ENCODE measurements at regions not wholly inside any gene's neighbourhood (a gene's known extent, or its start where the extent isn't known, plus 50 kb on each side); places are given as distances from the start of the nearest gene placed in this dataset.
A peak's percentile ranks its signal among the peaks of the same experiment; 100 is the strongest.
"Not testable (repeated sequence)": the region's sequence is repeated elsewhere in the genome, so short reads cannot be mapped to it uniquely, and the experiment has no call there.

GRCh38 chr1:147103416-147104155, 68.7 kb downstream of the PRKAB2 start:
- DNase-seq (ENCODE audit: low read depth in 4 of 4, low spot score in 1 of 4): not testable (repeated sequence)

GRCh38 chr1:147099192-147099591, 73.1 kb downstream of the PRKAB2 start:
- DNase-seq (ENCODE audit: low read depth in 4 of 4, low spot score in 1 of 4): no peak

- not testable (repeated sequence) for DNase-seq (ENCODE audit: low read depth in 4 of 4, low spot score in 1 of 4)
Measured at GRCh38 chr1:147098338-147098973, 73.8 kb downstream of the PRKAB2 start.

- no peak for DNase-seq (ENCODE audit: low read depth in 4 of 4, low spot score in 1 of 4)
Measured at GRCh38 chr1:147095691-147096090, 76.6 kb downstream of the PRKAB2 start.

- DNase-seq (ENCODE audit: low read depth in 4 of 4, low spot score in 1 of 4): no peak
Measured at GRCh38 chr1:147091801-147092200, 80.5 kb downstream of the PRKAB2 start.

DNA sequence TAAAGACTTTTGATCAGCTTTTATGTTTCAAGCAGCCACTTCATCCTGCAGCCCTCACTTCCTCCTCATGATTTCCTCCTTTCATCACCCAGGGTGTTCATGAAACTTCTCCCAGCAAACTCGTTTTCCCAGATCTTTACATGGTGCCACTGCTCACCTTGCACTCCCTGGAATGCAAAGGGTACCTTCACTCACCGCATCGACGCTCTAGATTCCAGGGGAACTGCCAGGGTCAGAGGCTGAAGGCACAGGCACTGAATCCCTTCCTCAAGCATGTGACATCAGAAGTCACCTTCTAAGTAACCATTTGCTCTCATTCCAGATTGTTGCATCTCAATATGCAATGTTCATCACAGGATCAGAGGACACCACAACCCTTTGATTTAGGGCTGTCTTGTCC, 82.8 kb downstream of the PRKAB2 start:
- no peak for DNase-seq (ENCODE audit: low read depth in 4 of 4, low spot score in 1 of 4)

- DNase-seq (ENCODE audit: low read depth in 4 of 4, low spot score in 1 of 4): no peak
Measured at GRCh38 chr1:147086129-147086528, 86.1 kb downstream of the PRKAB2 start.

DNA sequence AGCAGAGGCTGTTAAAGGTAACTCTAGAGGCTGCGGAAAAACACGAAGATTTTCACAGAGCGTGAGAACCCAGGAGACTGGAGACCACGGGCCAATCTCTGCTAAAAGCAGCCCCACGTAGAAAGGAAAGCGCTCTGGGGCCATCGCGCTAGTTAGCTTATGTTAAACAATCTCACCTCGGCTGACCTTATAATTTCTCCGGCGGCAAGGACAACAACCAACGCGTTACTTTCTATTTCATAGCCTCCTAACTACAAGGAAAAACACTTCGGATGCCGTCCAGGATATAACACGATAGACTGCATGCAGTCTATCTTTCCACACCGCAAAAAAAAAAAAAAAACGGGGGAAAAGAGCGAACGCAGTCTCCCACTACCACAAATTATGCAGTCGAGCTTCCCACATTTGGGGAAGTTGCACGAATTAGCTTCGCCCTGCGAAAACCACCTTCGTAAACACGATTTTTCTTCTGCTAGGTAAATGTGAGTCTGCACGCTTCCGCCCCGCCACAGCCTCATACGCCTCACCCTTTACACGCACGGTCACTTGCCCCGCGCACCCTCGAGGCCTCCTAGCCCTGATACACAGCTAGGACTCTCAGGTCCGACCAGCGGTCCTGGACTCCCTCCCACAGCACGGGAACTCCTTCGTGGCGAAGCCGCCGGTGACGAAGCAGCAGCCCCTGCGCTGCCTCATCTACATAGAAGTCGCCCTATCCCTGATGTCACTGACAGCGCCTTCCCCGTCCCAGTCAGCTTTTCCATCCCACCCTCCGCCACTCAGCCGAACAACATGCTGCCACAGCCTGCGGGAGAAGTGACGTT, 87.8 kb downstream of the PRKAB2 start:
- peak; percentile 59 to 84 (median 72) for DNase-seq (ENCODE audit: low read depth in 4 of 4, low spot score in 1 of 4)

GRCh38 chr1:147083919-147084272, 88.4 kb downstream of the PRKAB2 start:
- DNase-seq (ENCODE audit: low read depth in 4 of 4, low spot score in 1 of 4): no peak

DNA sequence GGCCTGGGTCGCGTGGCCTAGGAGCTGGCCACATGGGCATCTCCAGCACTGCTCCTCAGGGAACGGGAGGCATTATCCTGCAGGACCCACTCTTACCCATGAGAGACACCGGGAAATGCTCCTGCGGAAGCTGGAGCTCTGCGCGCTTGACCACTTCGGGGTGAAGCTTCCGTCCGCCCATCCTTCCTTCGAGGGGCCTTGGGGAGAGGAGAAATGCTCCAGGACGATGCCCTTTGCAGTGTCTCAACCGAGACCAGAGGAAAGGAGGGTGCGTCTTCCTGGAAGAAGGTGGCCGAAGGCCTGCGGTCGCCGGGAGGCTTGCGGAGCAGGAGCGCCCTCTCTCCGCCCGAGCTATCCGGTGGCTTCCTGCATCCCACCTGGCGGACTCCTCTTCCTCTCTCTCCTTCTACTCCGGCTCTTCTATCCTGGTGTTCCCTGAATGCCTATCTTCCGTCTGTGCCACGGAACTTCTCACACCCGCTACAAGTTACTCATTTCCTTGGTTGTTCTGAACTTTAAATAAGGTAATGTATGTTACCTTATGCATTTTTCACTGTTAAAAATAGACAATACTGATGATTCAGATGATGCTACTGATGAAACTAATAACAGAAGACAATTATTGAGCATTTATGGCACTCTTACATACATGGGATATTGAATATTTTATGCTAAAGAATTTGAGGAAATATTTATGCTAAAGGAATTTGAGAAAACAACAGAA, 91.4 kb downstream of the PRKAB2 start:
- DNase-seq (ENCODE audit: low read depth in 4 of 4, low spot score in 1 of 4): no peak

DNA sequence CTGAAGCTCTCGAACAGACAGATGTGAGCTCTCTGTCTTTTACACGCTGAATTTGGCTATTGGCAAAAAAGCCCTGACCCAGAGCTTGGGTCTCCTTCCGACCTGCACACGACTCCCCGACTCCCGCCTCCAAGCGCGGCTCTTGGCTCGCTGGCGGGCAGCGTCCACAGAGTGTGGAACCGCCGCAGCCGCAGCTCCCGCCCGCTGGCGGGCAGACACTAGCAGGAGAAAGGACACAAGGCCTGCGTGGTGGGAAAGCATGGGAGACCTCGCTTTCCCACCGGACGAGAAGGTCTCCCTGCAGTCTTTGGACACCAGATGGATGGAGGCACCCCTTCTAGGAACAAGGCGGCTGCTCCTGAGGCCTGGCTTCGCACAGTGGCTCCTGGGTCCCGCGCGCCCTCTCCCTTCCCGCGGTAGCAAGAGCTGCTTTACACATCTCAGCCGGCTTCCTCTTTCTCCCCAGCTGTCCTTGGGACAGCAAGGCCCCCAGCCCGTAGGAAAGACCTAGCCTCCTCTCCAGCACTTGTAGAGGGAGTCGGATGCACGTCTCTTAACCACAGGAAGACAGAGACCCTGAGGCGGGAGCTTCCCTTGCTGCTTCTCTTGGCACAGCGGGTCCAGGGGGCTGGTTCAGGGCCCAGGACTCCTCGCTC, 92.1 kb downstream of the PRKAB2 start:
- no peak for DNase-seq (ENCODE audit: low read depth in 4 of 4, low spot score in 1 of 4)

GRCh38 chr1:147079400-147080005, 92.8 kb downstream of the PRKAB2 start:
- no peak for DNase-seq (ENCODE audit: low read depth in 4 of 4, low spot score in 1 of 4)

DNA sequence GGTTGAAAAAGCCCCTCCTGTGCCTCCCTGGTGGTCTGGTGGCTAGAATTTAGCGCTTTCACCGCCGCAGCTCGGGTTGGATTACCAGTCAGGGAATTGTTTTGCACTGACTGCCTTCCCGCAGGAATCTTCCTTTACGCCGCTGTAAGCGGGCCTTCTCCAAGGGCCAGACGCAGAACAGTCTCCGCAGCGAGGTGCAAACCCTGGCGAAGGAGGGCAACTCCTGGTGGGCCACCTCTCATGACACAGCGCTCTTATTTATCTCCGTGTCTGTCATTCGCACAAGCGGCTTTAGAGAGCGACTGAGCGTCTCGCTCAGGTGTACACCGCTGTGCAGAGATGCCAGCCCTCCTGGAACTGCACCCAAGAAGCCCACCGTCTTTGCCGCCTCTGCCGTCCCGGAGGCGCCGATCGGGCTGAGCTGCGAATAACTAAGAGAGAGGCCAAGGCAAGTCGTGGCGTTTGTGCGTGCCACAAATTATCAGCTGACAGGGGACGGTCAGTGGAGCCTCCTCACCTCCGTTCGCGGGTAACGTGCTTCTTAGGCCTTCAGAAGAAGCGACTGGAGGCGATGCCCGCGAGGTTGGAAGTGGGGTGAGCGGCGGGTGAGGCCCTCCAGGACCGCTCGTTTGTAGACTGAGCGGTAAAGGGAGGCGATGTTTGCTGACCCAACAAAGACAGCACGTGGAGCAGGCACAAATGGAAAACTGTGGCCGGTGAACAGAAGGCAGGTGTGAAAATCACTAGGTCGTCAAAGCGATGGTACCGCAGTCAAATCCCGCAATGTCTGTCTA, 93.5 kb downstream of the PRKAB2 start:
- no peak for DNase-seq (ENCODE audit: low read depth in 4 of 4, low spot score in 1 of 4)

DNA sequence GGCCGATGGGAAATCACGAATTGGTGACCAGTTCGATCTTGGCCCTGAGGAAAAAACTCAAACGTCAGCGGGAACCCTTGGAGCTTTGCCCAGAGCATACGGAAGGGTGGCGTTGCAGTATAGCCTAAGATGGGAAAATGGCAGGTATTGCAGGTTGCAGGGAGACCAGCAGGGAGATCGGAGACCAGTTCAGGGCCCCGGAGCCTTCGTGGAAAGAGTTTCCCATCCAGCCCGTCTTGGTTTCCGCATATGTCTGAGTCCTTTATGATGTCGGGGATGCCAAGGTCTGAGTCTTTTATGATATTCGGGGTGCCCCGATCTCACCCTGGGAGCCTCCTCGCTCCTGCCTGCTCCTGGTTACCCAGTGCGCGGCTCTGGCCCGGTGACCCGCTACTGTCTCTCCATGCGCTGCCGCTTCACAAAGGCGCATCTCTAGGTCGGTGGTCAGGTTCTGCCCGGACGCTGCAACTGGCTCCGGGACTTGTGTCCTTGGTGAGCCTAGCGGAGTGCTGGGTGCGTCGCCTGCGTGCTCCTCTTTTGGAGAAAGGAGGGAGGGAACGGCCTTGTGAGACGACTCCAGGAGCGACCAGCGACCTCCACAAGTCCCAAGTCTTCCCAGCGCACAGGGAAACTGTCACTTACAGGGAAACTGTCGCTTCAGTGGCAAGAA, 94.2 kb downstream of the PRKAB2 start:
- no peak for DNase-seq (ENCODE audit: low read depth in 4 of 4, low spot score in 1 of 4)

DNA sequence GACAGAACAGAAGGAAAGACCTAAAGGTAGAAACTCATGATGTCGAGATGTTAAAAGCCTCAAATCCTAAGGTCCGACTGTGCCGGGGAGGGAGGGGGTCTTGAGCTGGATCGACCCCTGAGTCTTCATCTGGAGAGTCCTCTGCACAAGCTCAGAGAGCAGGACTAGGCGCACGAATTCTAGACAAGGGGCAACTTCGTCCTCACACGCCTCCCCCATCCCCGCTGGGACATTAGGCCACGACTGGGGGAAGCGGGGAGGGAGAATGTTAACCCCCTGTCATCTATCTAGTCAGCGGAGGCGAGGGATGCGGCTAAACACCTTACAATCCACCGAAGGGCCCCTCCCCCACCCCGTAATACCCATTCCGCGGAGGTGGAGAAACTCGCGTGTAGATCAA, 94.7 kb downstream of the PRKAB2 start:
- DNase-seq (ENCODE audit: low read depth in 4 of 4, low spot score in 1 of 4): no peak

GRCh38 chr1:147077081-147077480, 95.2 kb downstream of the PRKAB2 start:
- no peak for DNase-seq (ENCODE audit: low read depth in 4 of 4, low spot score in 1 of 4)

DNA sequence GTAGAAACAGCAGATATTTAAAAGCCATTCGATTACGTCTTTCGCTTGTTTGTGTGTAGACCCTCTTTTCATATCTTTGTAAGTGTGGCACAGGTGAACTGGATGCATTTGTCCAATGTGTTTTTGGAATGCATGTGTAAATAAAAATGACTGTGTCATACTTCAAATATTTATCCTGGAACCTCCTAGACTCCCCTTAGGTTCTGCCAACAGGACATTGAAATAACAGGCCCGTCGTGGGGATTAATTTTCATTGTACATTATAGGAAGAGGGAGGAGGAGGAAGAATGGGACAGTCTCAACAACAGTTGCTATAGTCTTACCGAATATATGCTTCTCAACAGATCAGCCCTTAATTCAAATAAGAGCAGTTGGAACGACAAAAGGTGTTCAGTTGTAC, 95.8 kb downstream of the PRKAB2 start:
- DNase-seq (ENCODE audit: low read depth in 4 of 4, low spot score in 1 of 4): no peak

DNA sequence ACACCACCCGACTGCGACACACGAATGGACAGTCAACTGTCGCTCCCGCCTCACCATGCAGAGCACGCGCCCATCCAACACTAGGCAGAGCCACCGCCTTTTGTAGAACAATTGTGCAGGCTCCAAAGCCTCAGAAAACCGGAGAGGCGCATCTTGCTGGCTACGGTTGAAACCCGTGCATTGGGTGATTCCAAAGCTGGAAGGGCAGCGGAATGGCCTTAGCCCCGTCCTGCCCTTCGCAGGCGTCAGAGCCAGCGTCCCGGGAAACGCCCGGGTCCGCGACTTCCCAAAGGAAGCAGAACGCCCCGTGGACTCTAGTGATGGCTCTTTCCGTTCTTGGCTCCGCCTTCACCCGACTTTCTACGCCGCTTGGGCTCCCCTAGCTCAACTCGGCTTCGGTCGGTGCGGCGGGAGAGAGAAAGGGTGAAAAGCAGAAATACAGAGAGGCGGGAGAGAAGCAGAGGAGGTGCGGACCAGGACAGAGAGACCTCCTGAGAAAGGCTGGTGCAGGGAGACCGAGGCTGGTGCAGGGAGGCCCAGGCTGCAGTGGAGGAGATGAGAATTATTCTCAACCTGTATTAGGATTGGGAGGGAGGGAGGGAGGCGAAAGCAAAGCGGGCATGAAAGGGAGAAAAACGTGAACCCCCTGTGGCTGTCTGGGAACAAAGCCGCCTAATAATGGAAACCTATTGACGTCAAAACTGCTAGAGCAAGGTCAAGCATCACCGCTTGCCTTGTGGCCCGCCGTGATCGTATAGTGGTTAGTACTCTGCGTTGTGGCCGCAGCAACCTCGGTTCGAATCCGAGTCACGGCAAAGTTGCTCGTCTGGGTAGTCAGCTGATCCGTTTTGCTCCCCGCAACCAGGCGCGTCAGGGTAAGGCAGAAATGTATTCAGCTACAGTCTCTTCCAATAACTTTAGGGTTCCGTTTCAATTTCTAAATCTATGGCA, 99.5 kb downstream of the PRKAB2 start:
- no peak for DNase-seq (ENCODE audit: low read depth in 4 of 4, low spot score in 1 of 4)

Measured in stimulated activated CD4-positive, alpha-beta T cell treated with anti-CD3 and anti-CD28 coated beads, Interleukin-1b, Interleukin-23, amount 100 ng/mL, for 24 hours (primary cell).